Amniotic epithelial cell (primary cell): ENCODE measurements at regions not wholly inside any gene's neighbourhood (a gene's known extent, or its start where the extent isn't known, plus 50 kb on each side); places are given as distances from the start of the nearest gene placed in this dataset.

Source experiments
- DNase-seq: peaks from one replicate; pipeline ENCODE4 v3.0.0-alpha.2; 2010; ENCODE audit warnings: low read depth

- DNase-seq, result no peak
Observed at GRCh38 chr14:46290706-46291105, 360.9 kb downstream of the RPL10L start.

GRCh38 chr14:46279776-46280175 lies 371.8 kb downstream of the RPL10L start:
- DNase-seq, result no peak

- no peak for DNase-seq
Observed at GRCh38 chr14:46279327-46279726, 372.3 kb downstream of the RPL10L start.

GRCh38 chr14:46259536-46259935 lies 392.0 kb downstream of the RPL10L start:
- no peak for DNase-seq

GRCh38 chr14:46256381-46256780 lies 395.2 kb downstream of the RPL10L start:
- DNase-seq, result no peak

GRCh38 chr14:46250113-46250703 lies 401.4 kb downstream of the RPL10L start:
- peak; percentile 0 for DNase-seq

- no peak for DNase-seq
Observed at GRCh38 chr14:46248001-46248630, 403.5 kb downstream of the RPL10L start.

GRCh38 chr14:46245276-46245675 lies 406.3 kb downstream of the RPL10L start:
- DNase-seq, result no peak

GRCh38 chr14:46233786-46234185 lies 417.8 kb downstream of the RPL10L start:
- DNase-seq, result no peak

GRCh38 chr14:46230540-46230939 lies 421.0 kb downstream of the RPL10L start:
- DNase-seq, result no peak

- DNase-seq, result no peak
Observed at GRCh38 chr14:46215801-46216200, 435.8 kb downstream of the RPL10L start.

- no peak for DNase-seq
Observed at GRCh38 chr14:46198676-46199075, 452.9 kb downstream of the RPL10L start.

- no peak for DNase-seq
Observed at GRCh38 chr14:46197856-46198255, 453.7 kb downstream of the RPL10L start.
